ENCODE measurements at regions not wholly inside any gene's neighbourhood (a gene's known extent, or its start where the extent isn't known, plus 50 kb on each side); places are given as distances from the start of the nearest gene placed in this dataset.
"Not testable (repeated sequence)": the region's sequence is repeated elsewhere in the genome, so short reads cannot be mapped to it uniquely, and the experiment has no call there.

- ATAC-seq (no peak), DNase-seq (ENCODE audit: low spot score) (no peak)
- intact Hi-C loops (cut with DNase I): no loop called here
Measured at GRCh38 chr5:143606043-143606752, 202.7 kb upstream of the NR3C1 start.

GRCh38 chr5:143605403-143606005, 202.0 kb upstream of the NR3C1 start:
- DNase-seq (ENCODE audit: low spot score) (no peak), ATAC-seq (peak; percentile 76)
- intact Hi-C loops (cut with DNase I): no loop called here

DNA sequence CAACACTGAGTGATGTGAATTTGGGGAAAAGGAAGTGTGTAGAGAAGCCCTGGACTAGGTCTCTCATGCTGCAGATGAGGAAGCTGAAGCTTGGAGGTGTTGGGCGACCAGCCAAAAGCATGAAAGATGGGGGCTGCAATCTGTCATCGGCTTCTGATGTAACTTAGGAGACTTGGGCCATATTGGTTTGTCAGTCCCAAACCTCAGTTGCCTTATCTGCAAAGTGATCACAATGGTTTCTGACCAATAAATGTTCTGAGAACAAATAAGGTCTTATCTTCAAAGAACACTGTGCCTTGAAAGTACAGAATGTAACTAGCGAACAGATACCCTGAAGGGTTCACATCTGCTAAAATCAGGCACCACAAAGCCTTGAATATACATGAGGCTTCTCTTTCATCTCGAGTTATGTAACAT, 198.4 kb upstream of the NR3C1 start:
- ATAC-seq: peak; percentile 20
- DNase-seq (ENCODE audit: low spot score): no peak
- intact Hi-C loops (cut with DNase I): no loop called here

GRCh38 chr5:143601357-143601756, 197.9 kb upstream of the NR3C1 start:
- no peak for DNase-seq (ENCODE audit: low spot score)
- intact Hi-C loops (cut with DNase I): no loop called here

GRCh38 chr5:143600396-143601075, 197.1 kb upstream of the NR3C1 start:
- peak; percentile 77 for ATAC-seq
- DNase-seq (ENCODE audit: low spot score): no peak
- intact Hi-C loops (cut with DNase I): no loop called here

More at GRCh38 chr5:143601357-143601756, 197.9 kb upstream of the NR3C1 start:
- peak; percentile 59 for ATAC-seq

- DNase-seq (ENCODE audit: low spot score) (no peak), ATAC-seq (no peak)
- intact Hi-C loops (cut with DNase I): no loop called here
Measured at GRCh38 chr5:143599474-143599873, 196.0 kb upstream of the NR3C1 start.

DNA sequence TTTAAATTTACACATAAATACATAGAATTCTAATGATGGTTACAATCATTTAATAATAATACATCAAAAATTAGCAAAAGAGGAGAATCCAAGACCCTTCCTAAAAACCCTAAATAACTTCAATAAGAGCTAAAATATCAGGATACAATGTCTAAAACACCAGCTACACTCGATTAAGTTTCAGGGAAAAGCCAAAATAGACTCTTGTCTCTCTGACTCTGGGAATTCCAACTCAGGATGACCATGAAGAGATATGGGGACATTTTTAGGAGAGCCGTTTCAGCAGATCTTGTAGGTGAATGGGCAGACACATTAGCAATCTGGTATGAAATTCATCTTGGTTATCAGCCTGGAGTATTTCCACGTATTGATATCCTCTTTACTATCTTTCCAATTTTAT, 193.3 kb upstream of the NR3C1 start:
- no peak for ATAC-seq
- intact Hi-C loops (cut with DNase I): no loop called here
- no peak for DNase-seq (ENCODE audit: low spot score)

DNA sequence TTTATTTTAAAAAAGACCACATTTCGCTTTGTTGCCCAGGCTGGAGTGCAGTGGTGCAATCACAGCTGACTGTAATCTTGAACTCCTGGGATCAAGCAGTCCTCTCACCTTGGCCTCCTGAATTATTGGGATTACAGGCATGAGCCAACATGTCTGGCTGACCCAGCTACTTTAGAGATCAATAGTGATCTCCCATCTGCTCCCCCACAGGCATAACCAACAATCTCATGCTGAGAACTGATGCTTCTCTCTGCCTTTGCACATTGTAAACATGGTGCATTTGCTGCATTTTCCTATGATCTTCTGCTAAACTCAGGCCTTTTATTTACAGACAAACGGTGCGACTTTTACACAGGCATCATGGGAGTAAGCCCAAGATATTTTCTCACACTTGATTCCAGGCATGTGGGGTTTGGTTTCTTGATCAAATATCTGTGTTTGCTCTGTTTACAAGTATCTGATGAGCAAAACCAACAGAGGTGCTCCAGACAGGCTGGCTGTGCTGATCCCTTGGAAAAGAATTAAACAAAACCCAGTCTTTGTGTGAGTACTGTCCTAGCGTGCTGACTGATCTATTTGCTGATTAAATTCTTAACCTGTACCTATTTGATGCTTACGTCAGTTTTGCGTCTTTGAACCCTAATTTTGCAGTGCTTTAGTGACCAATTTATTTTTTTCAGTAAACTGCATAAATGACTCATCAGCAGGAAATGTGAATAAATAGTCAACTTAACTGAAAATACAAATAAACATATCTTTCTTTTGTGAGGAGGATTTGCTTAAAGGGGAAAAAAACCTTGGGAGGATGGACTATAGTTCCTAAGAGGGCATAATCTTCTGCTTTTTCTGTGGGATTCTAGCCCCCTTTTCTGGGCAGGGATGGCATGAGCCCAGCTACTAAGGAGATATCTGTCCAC, 191.7 kb upstream of the NR3C1 start:
- DNase-seq (ENCODE audit: low spot score) (no peak), ATAC-seq (no peak)
- intact Hi-C loops (cut with DNase I): no loop called here

- no peak for DNase-seq (ENCODE audit: low spot score)
- intact Hi-C loops (cut with DNase I): no loop called here
- no peak for ATAC-seq
Measured at GRCh38 chr5:143593723-143594122, 190.2 kb upstream of the NR3C1 start.

GRCh38 chr5:143592648-143593047, 189.2 kb upstream of the NR3C1 start:
- peak; percentile 72 for ATAC-seq
- intact Hi-C loops (cut with DNase I): no loop called here

DNA sequence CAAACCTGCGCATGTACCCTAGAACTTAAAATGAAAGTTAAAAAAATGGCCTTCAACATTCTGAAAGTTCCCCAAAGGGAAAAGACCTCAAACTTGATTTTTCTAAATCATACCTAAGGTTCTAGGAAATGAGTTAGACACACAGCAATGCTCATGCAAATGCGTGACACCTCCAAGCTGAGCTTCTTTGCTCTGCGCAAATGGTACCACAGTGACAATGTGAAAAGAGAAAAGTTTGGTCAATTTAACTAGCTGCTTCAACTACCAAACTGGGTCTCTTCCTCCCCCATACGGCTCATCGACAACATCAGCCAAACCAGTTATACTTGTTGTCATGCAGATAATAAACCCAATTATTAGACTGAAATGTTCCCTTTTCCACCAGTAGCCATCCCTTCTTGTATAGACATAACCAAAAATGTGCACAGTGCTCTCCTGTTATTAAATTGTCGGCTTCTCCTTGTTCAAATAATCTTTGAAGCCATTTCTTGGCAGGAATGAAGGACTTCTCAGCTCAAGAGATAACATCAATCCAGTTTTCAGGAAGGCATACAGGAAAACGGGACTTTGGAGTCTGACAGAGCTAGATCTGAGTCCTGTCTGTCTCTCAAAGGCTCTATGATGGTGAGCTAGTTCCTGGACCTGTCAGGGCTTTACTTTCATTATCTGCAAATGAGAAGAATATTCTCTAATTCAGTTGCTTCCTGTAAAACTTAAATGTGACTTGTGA, 185.6 kb upstream of the NR3C1 start:
- ATAC-seq (no peak), DNase-seq (ENCODE audit: low spot score) (no peak)
- intact Hi-C loops (cut with DNase I): no loop called here

More at GRCh38 chr5:143592648-143593047, 189.2 kb upstream of the NR3C1 start:
- no peak for DNase-seq (ENCODE audit: low spot score)

GRCh38 chr5:143588121-143588520, 184.6 kb upstream of the NR3C1 start:
- DNase-seq (ENCODE audit: low spot score); ATAC-seq; intact Hi-C loops (cut with DNase I): not testable (repeated sequence)

DNA sequence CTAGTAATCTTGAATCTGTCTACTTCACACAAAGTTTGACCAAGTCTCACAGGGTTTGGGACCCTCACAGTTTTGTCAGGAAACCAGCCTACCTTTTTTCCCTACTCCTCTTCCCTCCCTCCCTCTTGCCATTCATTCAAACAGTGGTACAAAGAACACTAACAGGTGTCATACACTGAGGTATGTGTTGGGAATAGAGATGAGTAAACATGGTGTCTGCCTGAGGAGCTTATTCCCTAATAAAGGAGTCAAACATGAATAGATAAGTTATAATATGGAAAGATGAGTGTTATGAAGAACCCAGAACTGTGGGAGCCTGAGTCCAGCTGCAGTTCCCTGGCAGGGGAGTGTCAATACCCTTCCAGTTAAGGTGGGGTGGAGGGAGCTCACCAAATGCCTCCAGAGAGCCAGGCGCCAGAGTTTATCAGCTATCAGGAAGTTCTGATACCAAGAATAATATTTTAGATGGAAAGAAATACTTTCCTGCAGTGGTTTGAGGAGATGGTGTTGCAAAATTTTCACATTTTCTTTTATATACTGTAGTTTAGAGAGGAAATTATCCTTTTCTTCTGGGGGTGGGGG, 183.4 kb upstream of the NR3C1 start:
- no peak for DNase-seq (ENCODE audit: low spot score)
- no peak for ATAC-seq
- intact Hi-C loops (cut with DNase I): no loop called here

DNA sequence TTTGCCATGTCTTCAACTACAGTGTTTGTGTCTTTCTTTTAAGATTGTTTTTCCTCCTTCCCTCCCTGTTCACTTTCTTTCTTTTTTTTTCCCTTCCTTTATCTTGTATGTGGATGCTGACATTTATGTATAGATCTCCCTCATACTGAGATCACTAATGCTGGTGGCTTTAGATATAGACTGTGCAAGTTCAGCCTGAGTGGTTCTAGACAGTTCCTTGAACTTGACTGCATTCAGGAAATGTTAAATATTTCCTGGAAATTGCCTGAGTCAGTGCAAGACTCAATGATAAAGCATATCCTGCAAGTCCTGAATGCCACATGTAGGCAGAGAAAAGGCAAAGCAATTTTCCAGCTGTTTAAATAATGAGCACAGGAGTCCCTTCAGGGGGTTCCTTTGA, 182.5 kb upstream of the NR3C1 start:
- ATAC-seq: no peak
- DNase-seq (ENCODE audit: low spot score): no peak
- intact Hi-C loops (cut with DNase I): no loop called here

GRCh38 chr5:143583409-143583808, 179.9 kb upstream of the NR3C1 start:
- intact Hi-C loops (cut with DNase I): no loop called here
- ATAC-seq: no peak
- no peak for DNase-seq (ENCODE audit: low spot score)

DNA sequence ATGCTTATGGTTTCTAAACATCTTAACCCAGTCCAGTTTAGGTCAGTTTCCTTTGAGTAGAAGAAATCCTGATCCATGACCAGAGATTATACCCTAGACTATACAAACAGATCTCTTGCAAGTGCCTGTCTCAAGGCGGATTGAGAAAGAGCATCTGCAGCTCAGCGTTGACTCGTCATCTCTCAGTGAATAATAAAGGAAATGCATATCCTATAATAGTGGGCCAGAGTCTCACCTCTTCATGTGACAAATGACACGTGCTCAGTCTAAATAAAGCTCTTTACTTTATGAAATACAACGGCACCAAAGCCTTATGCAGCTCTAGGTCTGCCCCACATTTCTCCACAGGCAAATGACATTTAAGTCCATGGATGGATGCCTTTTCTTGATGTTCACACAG, 179.4 kb upstream of the NR3C1 start:
- intact Hi-C loops (cut with DNase I): no loop called here
- DNase-seq (ENCODE audit: low spot score) (no peak), ATAC-seq (no peak)

DNA sequence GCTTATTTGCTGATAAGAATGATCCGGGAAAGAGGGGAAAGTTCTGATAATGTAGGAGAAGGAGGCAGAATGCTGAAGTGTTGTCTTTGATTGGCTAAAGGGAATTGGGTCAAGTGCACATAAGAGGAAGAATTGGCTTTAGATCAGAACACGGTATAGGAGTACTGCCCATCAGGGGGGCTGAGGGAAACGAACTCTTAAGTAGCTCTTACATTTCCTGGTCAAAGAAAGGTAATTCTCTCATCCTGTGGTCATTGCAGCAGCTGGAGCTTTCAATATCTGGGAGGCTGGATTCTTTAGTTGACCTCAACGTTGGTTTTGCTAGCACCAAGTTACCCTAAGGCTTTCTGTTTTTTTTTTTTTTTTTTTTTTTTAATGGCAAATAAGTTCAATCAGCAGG, 178.7 kb upstream of the NR3C1 start:
- no peak for ATAC-seq

DNA sequence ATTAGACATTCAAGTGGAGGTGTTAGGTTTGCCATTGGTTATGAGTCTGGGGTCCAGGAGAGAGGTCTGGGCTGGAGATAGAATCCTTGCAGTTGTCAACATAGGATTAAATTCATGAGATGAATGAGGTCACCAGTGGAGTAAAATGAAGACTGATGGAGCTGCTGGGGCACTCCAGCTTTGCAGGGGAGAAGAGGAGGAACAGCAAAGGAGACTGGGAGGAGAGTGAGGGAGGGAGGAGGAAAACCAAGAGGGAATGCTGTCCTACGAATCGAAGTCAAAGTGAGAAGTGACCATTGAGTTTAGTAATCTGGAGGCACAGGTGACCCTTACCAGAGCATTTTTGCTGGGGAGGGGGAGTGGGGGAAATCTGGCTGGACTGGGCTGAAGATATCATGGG, 178.2 kb upstream of the NR3C1 start:
- no peak for ATAC-seq
- intact Hi-C loops (cut with DNase I): no loop called here
- no peak for DNase-seq (ENCODE audit: low spot score)

More for the DNA sequence above, 178.7 kb upstream of the NR3C1 start:
- DNase-seq (ENCODE audit: low spot score): no peak
- intact Hi-C loops (cut with DNase I): no loop called here

Measured in sciatic nerve (tissue), 2 donors.